H9 (cell line): ENCODE measurements at regions not wholly inside any gene's neighbourhood (a gene's known extent, or its start where the extent isn't known, plus 50 kb on each side); places are given as distances from the start of the nearest gene placed in this dataset.

Experiments
- DNase-seq: peaks from one replicate; pipeline ENCODE4 v3.0.0-alpha.2; 2017
- H2AFZ ChIP-seq: one replicate; pipeline ENCODE4 v1.6.1; 2013; ENCODE audit warnings: mild to moderate bottlenecking, low read length, control low read depth, moderate library complexity
- H2AK5ac ChIP-seq: 2 replicates; pipeline ENCODE4 v1.6.1; 2013; ENCODE audit warnings: low read length, control low read depth, mixed read lengths; ENCODE audit not compliant: insufficient read length
- H2BK120ac ChIP-seq: one replicate; pipeline ENCODE4 v1.6.1; 2013; ENCODE audit warnings: low read depth, mild to moderate bottlenecking, low read length, control low read depth, inconsistent platforms; ENCODE audit not compliant: poor library complexity, severe bottlenecking
- H2BK12ac ChIP-seq: 2 replicates; pipeline ENCODE4 v1.6.1; 2013; ENCODE audit warnings: low read length, control low read depth, mixed read lengths, low read depth; ENCODE audit not compliant: insufficient read length
- H2BK15ac ChIP-seq: 2 replicates; pipeline ENCODE4 v1.6.1; 2013; ENCODE audit warnings: low read depth, low read length, control low read depth
- H2BK20ac ChIP-seq: one replicate; pipeline ENCODE4 v1.6.1; 2013; ENCODE audit warnings: low read depth, mild to moderate bottlenecking, low read length, control low read depth, inconsistent platforms; ENCODE audit not compliant: poor library complexity, severe bottlenecking
- H2BK5ac ChIP-seq: 2 replicates; pipeline ENCODE4 v1.6.1; 2013; ENCODE audit warnings: low read length, control low read depth, mixed read lengths; ENCODE audit not compliant: insufficient read length
- H3K14ac ChIP-seq: 2 replicates; pipeline ENCODE4 v1.6.1; 2013; ENCODE audit warnings: low read length, control low read depth; ENCODE audit not compliant: insufficient read depth
- H3K18ac ChIP-seq: 2 replicates; pipeline ENCODE4 v1.6.1; 2013; ENCODE audit warnings: low read depth, mild to moderate bottlenecking, mixed read lengths, low read length, control low read depth; ENCODE audit not compliant: insufficient read length
- H3K23ac ChIP-seq: 2 replicates; pipeline ENCODE4 v1.6.1; 2013; ENCODE audit warnings: low read length, control low read depth, mixed read lengths, low read depth; ENCODE audit not compliant: insufficient read length
- H3K23me2 ChIP-seq: 2 replicates; pipeline ENCODE4 v1.6.1; 2013; ENCODE audit warnings: low read depth, mild to moderate bottlenecking, mixed read lengths, low read length, control low read depth; ENCODE audit not compliant: insufficient read length, poor library complexity, severe bottlenecking
- H3K27ac ChIP-seq: 2 replicates; pipeline ENCODE4 v1.5.1; 2013; ENCODE audit warnings: low read length, control low read depth, mixed read lengths, low read depth; ENCODE audit not compliant: insufficient read length
- H3K27me3 ChIP-seq: 2 replicates; pipeline ENCODE4 v1.6.1; 2013; ENCODE audit warnings: low read length, control low read depth, inconsistent platforms; ENCODE audit not compliant: insufficient read depth
- H3K4ac ChIP-seq: 2 replicates; pipeline ENCODE4 v1.6.1; 2013; ENCODE audit warnings: low read depth, mild to moderate bottlenecking, control low read depth, inconsistent platforms, low read length, moderate library complexity
- H3K4me1 ChIP-seq: 2 replicates; pipeline ENCODE4 v1.6.1; 2013; ENCODE audit warnings: low read length, control low read depth, inconsistent platforms; ENCODE audit not compliant: insufficient read depth
- H3K4me2 ChIP-seq: 2 replicates; pipeline ENCODE4 v1.6.1; 2013; ENCODE audit warnings: low read length, control low read depth, mixed read lengths; ENCODE audit not compliant: insufficient read length, insufficient read depth
- H3K56ac ChIP-seq: 2 replicates; pipeline ENCODE4 v1.6.1; 2013; ENCODE audit warnings: low read depth, mild to moderate bottlenecking, mixed read lengths, low read length, control low read depth; ENCODE audit not compliant: insufficient read length
- H3K79me1 ChIP-seq: 2 replicates; pipeline ENCODE4 v1.6.1; 2013; ENCODE audit warnings: low read depth, mild to moderate bottlenecking, moderate library complexity, low read length, control low read depth, inconsistent platforms; ENCODE audit not compliant: insufficient read depth, poor library complexity, severe bottlenecking
- H3K79me2 ChIP-seq: 2 replicates; pipeline ENCODE4 v1.6.1; 2013; ENCODE audit warnings: low read length, control low read depth, inconsistent platforms; ENCODE audit not compliant: insufficient read depth
- H3K9ac ChIP-seq: 2 replicates; pipeline ENCODE4 v1.6.1; 2013; ENCODE audit warnings: low read length, control low read depth, mixed read lengths; ENCODE audit not compliant: insufficient read length; ENCODE audit errors: extremely low read depth
- H3K9me3 ChIP-seq: one replicate; pipeline ENCODE4 v1.6.1; 2013; ENCODE audit warnings: low read depth, low read length, inconsistent platforms; ENCODE audit not compliant: control insufficient read depth
- H3T11ph ChIP-seq: one replicate; pipeline ENCODE4 v1.6.1; 2013; ENCODE audit warnings: mild to moderate bottlenecking, low read length, control low read depth, inconsistent platforms
- H4K20me1 ChIP-seq: one replicate; pipeline ENCODE4 v1.6.1; 2013; ENCODE audit not compliant: control insufficient read depth, insufficient read length, insufficient read depth
- H4K5ac ChIP-seq: 2 replicates; pipeline ENCODE4 v1.6.1; 2013; ENCODE audit warnings: low read depth, mild to moderate bottlenecking, mixed read lengths, low read length, control low read depth; ENCODE audit not compliant: insufficient read length
- H4K8ac ChIP-seq: replicated peaks from 2 replicates; pipeline ENCODE4 v1.6.1; 2013; ENCODE audit warnings: low read length, control low read depth, mixed read lengths, low read depth; ENCODE audit not compliant: insufficient read length
- H4K91ac ChIP-seq: 2 replicates; pipeline ENCODE4 v1.6.1; 2013; ENCODE audit warnings: low read depth, mild to moderate bottlenecking, moderate library complexity, mixed read lengths, low read length, control low read depth; ENCODE audit not compliant: insufficient read length
- H3K27ac Mint-ChIP-seq, 3 experiments: 2 replicates in 2 of 3; 3 replicates in 1 of 3; pipeline ENCODE4 v1.8.0; 2020 to 2021; ENCODE audit warnings: mixed read lengths in 3 of 3, mild to moderate bottlenecking in 1 of 3, moderate library complexity in 1 of 3
- H3K27me3 Mint-ChIP-seq: 2 replicates; pipeline ENCODE4 v1.8.0; 2021; ENCODE audit warnings: low read depth, mild to moderate bottlenecking, moderate library complexity, mixed read lengths
- H3K36me3 Mint-ChIP-seq, 3 experiments: 2 replicates in 2 of 3; 3 replicates in 1 of 3; pipeline ENCODE4 v1.8.0; 2020 to 2021; ENCODE audit warnings: low read depth in 3 of 3, mixed read lengths in 3 of 3; ENCODE audit not compliant: insufficient read depth in 1 of 3
- H3K4me1 Mint-ChIP-seq, 2 experiments: 2 replicates each; pipeline ENCODE4 v1.8.0; 2020; ENCODE audit warnings: mixed read lengths in 2 of 2
- H3K4me3 Mint-ChIP-seq, 2 experiments: 2 replicates in 1 of 2; 3 replicates in 1 of 2; pipeline ENCODE4 v1.8.0; 2020 to 2021; ENCODE audit warnings: mild to moderate bottlenecking in 2 of 2, mixed read lengths in 2 of 2, moderate library complexity in 1 of 2
- H3K9me3 Mint-ChIP-seq, 2 experiments: 2 replicates in 1 of 2; 3 replicates in 1 of 2; pipeline ENCODE4 v1.8.0; 2020; ENCODE audit warnings: mild to moderate bottlenecking in 2 of 2, mixed read lengths in 2 of 2, moderate library complexity in 1 of 2
- CTCF ChIP-seq: fragments of 200-600 bp; sonication (generic); conservative IDR thresholded peaks from 3 replicates; pipeline ENCODE4 v1.8.0; 2021; ENCODE audit warnings: antibody characterized with exemption, mild to moderate bottlenecking
- WGBS: extraction: QIAGEN DNeasy Blood & Tissue Kit; methylation state at CpG from one replicate; pipeline ENCODE4 v1.1.7; 2013; ENCODE audit warnings: missing lambda C conversion rate, low lambda C conversion rate, mixed read lengths; ENCODE audit not compliant: insufficient read length; ENCODE audit errors: extremely low coverage; 5-methylcytosine and 5-hydroxymethylcytosine counted together

GRCh38 chr16:58963479-58963878 is 229.4 kb upstream of the GOT2 start:
- no peaks in the 10 kb centered on the region for H3K79me1 ChIP-seq
- H3K79me2 ChIP-seq, result no peaks in the 10 kb centered on the region
- H2AK5ac ChIP-seq, result no peak overlapping the region
- H3K23me2 ChIP-seq, result no peaks in the 10 kb centered on the region
- H3K23ac ChIP-seq, result no peak overlapping the region
- Mint-ChIP-seq H3K4me1 (peaks cover 20 to 21% of the 10 kb centered on the region in 2 experiments), H3K9me3 (peaks cover 3 to 4% of the 10 kb centered on the region in 2 experiments; a peak in 2 of 5 replicates), H3K36me3 (peaks cover 0 to 7% (median 2%) of the 10 kb centered on the region in 3 experiments; a peak in 1 of 7 replicates), H3K27ac (no peak overlapping the region), H3K4me3 (no peak overlapping the region), H3K27me3 (no peaks in the 10 kb centered on the region)
- H3K27ac ChIP-seq, result no peak overlapping the region
- no CpG with 5 or more reads among the region's 3 CpGs for WGBS
- no peak overlapping the region for H4K5ac ChIP-seq
- no peak overlapping the region for H4K91ac ChIP-seq
- H2BK5ac ChIP-seq, result no peak overlapping the region
- H3K27me3 ChIP-seq, result no peaks in the 10 kb centered on the region
- H3T11ph ChIP-seq, result no peak overlapping the region
- H3K18ac ChIP-seq, result no peak overlapping the region
- H2BK12ac ChIP-seq, result no peak overlapping the region
- no peaks in the 10 kb centered on the region for H3K9me3 ChIP-seq
- H3K14ac ChIP-seq, result no peak overlapping the region
- no peak overlapping the region for H3K9ac ChIP-seq
- no peak overlapping the region for H2BK15ac ChIP-seq
- DNase-seq, result no peak
- no peaks in the 10 kb centered on the region for H4K20me1 ChIP-seq
- no peaks in the 10 kb centered on the region; the same call in 1 of the 2 replicates for H3K4me1 ChIP-seq
- H4K8ac ChIP-seq, result no peak overlapping the region
- no peak overlapping the region for H2BK20ac ChIP-seq
- no peak overlapping the region for H3K4me2 ChIP-seq
- H3K4ac ChIP-seq, result no peak overlapping the region
- H2BK120ac ChIP-seq, result no peak overlapping the region
- no peak overlapping the region for H2AFZ ChIP-seq
- no peak for TF ChIP-seq CTCF
- H3K56ac ChIP-seq, result no peak overlapping the region
